BLaER1 treated with 17β-estradiol and CSF1 and Interleukin-3, amounts not matched to agents 10 nM and 100 nM (cell line): ENCODE measurements at regions not wholly inside any gene's neighbourhood (a gene's known extent, or its start where the extent isn't known, plus 50 kb on each side); places are given as distances from the start of the nearest gene placed in this dataset.

Source experiments
- H3K27ac ChIP-seq, 11 experiments: shearing (Covaris generic); formaldehyde crosslinking; 2 replicates each; pipeline ENCODE4 v1.8.1; 2022
- H3K27me3 ChIP-seq, 11 experiments: shearing (Covaris generic); formaldehyde crosslinking; 2 replicates each; pipeline ENCODE4 v1.8.1; 2022
- H3K36me3 ChIP-seq, 11 experiments: shearing (Covaris generic); formaldehyde crosslinking; 2 replicates each; pipeline ENCODE4 v1.8.1; 2022
- H3K4me1 ChIP-seq, 10 experiments: shearing (Covaris generic); formaldehyde crosslinking; 2 replicates each; pipeline ENCODE4 v1.8.1; 2022
- H3K4me2 ChIP-seq, 11 experiments: shearing (Covaris generic); formaldehyde crosslinking; 2 replicates each; pipeline ENCODE4 v1.8.1; 2022
- H3K4me3 ChIP-seq, 10 experiments: shearing (Covaris generic); formaldehyde crosslinking; 2 replicates each; pipeline ENCODE4 v1.8.1; 2022
- H3K9ac ChIP-seq, 11 experiments: shearing (Covaris generic); formaldehyde crosslinking; 2 replicates each; pipeline ENCODE4 v1.8.1; 2022
- H3K9me3 ChIP-seq, 11 experiments: shearing (Covaris generic); formaldehyde crosslinking; replicated peaks in 1 of 11; 2 replicates each; pipeline ENCODE4 v1.8.1; 2022
- H4K20me1 ChIP-seq, 11 experiments: shearing (Covaris generic); formaldehyde crosslinking; 2 replicates each; pipeline ENCODE4 v1.8.1; 2022
- Cebpa-rat ChIP-seq, 11 experiments: shearing (Covaris generic); IDR thresholded peaks; 2 replicates each; pipeline ENCODE4 v1.8.1; 2022

DNA sequence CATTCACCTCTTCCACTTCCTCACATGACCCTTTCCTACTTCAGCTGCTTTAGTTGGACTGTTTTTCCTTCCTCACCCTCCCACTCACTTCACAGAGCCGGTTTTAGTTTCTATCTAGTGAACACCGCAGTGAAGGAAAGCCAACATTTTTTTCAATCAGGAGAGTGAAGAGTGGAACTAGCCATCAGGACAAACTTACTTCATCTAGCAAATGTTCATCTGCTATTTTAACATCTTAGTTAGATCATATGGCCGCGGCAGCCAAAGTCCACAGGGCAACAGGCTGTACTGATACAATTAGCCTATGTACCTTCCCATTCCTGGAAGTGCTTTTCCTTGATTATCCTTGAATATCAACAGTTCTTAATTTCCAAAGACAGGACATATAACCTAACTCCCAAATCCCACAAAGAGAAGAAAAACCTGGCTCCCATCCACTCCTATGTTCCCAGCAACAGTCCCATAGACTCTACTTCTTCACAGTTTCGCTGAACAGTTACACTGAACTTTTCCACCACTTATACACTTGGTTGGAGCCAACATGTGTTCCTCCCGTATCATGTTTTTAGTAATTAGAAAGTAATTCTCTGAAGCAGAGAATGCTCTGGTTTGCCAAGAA is 456.2 kb upstream of the THBS1 start:
- Histone ChIP-seq H3K27ac (no peak overlapping the region), H3K9ac (no peak overlapping the region), H3K9me3 (no peaks in the 10 kb centered on the region), H3K4me1 (peaks cover 0 to 9% (median 2%) of the 10 kb centered on the region in 10 experiments; a peak in 4 of 20 replicates), H3K36me3 (no peaks in the 10 kb centered on the region), H3K4me2 (no peak overlapping the region), H4K20me1 (no peaks in the 10 kb centered on the region), H3K27me3 (no peaks in the 10 kb centered on the region), H3K4me3 (no peak overlapping the region)
- TF ChIP-seq Cebpa-rat (IDR thresholded peaks at IDR 0.05) = no peak

DNA sequence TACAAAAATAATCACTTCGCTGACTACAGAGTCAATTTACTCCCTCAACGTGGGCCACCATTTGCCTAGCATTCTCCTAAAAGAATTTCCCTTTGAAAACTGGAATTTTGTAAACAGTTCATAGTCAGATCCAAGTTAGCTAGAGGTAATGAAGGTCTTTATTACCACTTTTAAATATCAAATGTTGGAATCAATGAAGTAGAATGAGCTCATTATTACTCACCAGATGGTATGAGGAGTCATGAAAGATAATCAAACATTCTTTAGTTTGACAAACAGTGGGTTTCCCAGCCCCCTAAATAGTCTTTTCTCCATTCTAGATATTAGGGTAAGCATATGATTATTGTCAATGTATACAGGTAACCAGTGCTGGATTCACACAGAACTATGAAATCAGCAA is 455.7 kb upstream of the THBS1 start:
- H3K27me3 ChIP-seq = no peaks in the 10 kb centered on the region
- H3K9me3 ChIP-seq = no peaks in the 10 kb centered on the region
- no peak overlapping the region for H3K27ac ChIP-seq
- no peaks in the 10 kb centered on the region for H3K36me3 ChIP-seq
- no peak overlapping the region for H3K4me2 ChIP-seq
- TF ChIP-seq Cebpa-rat (IDR thresholded peaks at IDR 0.05) = no peak
- no peak overlapping the region for H3K4me3 ChIP-seq
- no peaks in the 10 kb centered on the region for H4K20me1 ChIP-seq
- peaks cover 0 to 10% (median 2%) of the 10 kb centered on the region in 10 experiments; a peak in 7 of 20 replicates for H3K4me1 ChIP-seq
- H3K9ac ChIP-seq = no peak overlapping the region

DNA sequence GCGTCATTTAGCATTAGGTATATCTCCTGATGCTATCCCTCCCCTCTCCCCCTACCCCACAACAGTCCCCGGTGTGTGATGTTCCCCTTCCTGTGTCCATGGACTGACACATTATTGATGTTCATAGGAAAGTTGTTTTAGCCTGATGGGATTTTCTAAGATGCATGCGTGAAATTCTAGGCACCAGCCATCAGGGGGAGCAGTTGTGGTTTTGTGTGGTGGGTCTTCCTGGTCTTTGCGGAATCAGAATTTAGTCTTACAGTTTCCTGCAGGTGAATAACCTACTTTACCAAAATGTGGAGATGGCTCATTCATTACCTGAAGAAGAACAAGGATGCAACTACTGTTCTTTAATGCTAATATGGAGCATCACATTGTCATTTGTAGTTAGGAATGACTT is 455.0 kb upstream of the THBS1 start:
- H4K20me1 ChIP-seq = no peaks in the 10 kb centered on the region
- H3K4me1 ChIP-seq = peaks cover 0 to 17% (median 5%) of the 10 kb centered on the region in 10 experiments; a peak in 8 of 20 replicates
- TF ChIP-seq Cebpa-rat (IDR thresholded peaks at IDR 0.05) = no peak
- H3K4me3 ChIP-seq = no peak overlapping the region
- H3K9ac ChIP-seq = no peak overlapping the region
- H3K27me3 ChIP-seq = no peaks in the 10 kb centered on the region
- H3K36me3 ChIP-seq = no peaks in the 10 kb centered on the region
- H3K4me2 ChIP-seq = no peak overlapping the region
- no peak overlapping the region for H3K27ac ChIP-seq
- no peaks in the 10 kb centered on the region for H3K9me3 ChIP-seq

DNA sequence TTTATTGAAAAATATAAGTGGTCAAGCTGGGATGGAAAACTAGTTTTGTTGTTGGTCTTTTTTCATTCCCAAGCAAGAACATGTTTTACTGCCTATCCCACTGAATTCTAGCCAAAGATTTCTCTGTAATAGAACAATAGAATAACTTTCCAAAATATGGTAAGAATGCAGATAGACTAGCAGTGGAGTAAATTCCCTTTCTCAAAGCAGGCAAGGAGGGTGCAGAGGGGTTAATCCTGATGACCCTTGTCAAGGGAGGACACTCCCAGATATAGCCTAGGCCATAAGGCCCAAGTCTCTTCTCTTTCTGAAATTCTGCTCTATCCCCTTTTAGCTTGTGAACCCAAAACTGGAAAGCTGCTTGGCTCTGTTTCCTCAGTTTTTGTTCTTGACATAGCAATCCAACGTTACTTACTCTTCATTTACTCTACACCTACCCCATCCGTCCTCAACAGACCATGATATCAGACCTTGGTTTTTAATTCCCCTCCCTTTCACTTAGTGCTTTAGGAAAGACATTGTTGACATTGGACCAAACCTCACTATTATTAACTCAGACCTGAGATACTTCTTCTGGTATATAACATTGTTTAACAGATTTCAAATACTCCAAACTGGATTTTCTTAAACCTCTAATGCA is 453.6 kb upstream of the THBS1 start:
- H4K20me1 ChIP-seq = no peaks in the 10 kb centered on the region
- TF ChIP-seq Cebpa-rat (IDR thresholded peaks at IDR 0.05) = no peak
- no peak overlapping the region for H3K9ac ChIP-seq
- no peak overlapping the region for H3K4me2 ChIP-seq
- H3K4me1 ChIP-seq = peaks cover 0 to 27% (median 5%) of the 10 kb centered on the region in 10 experiments; a peak in 10 of 20 replicates
- no peak overlapping the region for H3K27ac ChIP-seq
- H3K9me3 ChIP-seq = no peaks in the 10 kb centered on the region
- no peaks in the 10 kb centered on the region for H3K36me3 ChIP-seq
- H3K27me3 ChIP-seq = no peaks in the 10 kb centered on the region
- H3K4me3 ChIP-seq = no peak overlapping the region

DNA sequence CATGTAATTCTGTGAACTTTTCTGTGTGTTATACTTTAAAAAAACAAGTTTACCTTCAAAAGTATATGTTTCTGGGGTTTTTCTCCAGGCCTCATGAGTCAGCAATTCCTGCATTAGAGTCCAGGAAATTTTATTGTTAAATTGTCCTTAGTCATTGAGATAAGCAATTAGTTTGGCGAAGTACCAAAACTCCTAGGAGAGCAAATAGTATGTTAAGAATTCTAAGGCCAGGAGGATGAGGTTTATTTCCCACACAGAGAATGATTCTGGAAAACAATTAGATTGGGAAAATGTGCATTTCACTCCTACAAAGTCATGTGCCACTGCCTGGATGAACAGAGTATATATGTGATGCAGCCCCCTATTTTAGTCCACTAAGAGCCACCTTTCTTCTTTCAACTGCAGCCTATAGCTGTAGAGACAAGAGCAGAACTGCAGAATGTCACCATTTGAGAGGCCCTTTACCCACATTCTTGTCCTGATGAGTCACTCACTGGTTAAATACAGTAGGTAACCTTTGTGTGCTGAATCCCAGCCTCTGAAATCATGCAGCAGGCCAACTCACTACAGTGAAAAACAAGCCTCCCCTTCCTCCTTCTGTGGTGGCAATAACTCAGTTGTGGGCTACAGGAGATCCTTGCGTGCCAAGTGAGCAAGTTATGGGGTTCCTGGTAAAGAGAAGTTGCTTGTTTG is 452.8 kb upstream of the THBS1 start:
- TF ChIP-seq Cebpa-rat (IDR thresholded peaks at IDR 0.05) = no peak
- Histone ChIP-seq H3K36me3 (no peaks in the 10 kb centered on the region), H3K4me2 (peak overlapping the region in 5 of 11 experiments; percentile 3 to 45 (median 12); a peak in 6 of 22 replicates), H4K20me1 (no peaks in the 10 kb centered on the region), H3K27me3 (no peaks in the 10 kb centered on the region), H3K27ac (peak overlapping the region in 1 of 11 experiments; percentile 8; a peak in 1 of 22 replicates), H3K4me3 (no peak overlapping the region), H3K9ac (no peak overlapping the region), H3K9me3 (no peaks in the 10 kb centered on the region), H3K4me1 (peaks cover 4 to 35% (median 11%) of the 10 kb centered on the region in 10 experiments)

DNA sequence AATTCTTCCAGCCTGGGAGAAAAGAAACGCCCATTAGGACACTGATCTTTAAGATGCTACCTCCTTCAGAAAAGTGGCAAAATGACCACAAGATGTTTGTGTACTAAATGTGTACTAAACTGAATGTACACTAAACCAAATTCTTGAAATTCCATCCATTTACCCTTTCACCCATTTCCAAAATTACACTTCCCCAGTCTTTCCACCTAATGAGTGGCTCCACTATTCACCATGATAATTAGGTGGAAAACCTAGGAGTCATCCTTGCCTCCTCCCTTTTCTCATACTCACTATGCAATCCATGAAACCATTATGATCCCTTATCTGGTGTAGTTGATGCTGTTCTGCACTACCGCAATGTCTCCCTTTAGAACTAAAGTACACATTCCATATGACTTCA is 452.1 kb upstream of the THBS1 start:
- Histone ChIP-seq H3K36me3 (no peaks in the 10 kb centered on the region), H3K27me3 (no peaks in the 10 kb centered on the region), H3K4me3 (no peak overlapping the region), H3K27ac (no peak overlapping the region), H3K9ac (no peak overlapping the region), H4K20me1 (no peaks in the 10 kb centered on the region), H3K4me2 (0 out of 22 replicates have a peak overlapping the region, but pooled peaks of 1 of the 11 experiments have one; percentile 12), H3K4me1 (peaks cover 11 to 41% (median 17%) of the 10 kb centered on the region in 10 experiments), H3K9me3 (no peaks in the 10 kb centered on the region)
- TF ChIP-seq Cebpa-rat (IDR thresholded peaks at IDR 0.05) = no peak

DNA sequence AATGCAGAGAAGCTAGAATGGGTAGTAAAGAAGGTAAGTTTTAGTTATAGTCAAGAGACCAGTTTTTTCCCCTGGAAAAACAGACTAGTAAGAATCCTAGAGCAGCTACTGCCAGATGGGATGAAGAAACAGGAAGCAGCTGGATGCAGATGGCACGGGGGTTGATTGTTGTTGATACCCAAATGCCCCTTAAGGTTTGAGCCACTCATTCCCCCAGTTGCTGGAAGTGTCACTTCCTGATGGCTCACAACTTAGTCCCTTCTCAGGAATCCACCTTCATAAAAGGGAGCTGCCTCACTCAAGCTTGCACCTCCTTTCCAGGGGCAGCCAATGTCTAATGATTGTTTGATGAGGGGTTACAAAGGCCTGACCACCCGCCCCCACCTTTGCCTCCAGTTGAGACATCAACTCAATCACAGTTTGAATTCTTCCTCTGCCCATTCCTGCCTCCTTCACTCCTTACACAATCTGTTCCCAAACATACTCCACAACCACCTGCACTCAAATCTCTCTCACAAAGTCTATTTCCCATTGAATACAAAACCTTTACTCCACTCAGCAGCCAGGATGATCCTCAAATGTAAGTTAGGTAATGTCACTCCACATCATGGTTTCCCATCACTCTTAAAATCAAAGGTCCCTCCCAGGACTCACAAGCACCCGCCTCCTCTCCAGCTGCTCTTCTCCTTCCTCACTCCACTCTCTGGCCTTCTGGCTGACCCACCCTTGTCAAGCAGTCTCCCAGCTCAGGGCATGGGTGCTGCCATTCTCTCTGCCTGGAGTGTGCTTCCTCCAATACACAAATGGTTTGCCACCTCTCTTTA is 450.1 kb upstream of the THBS1 start:
- H3K36me3 ChIP-seq = no peaks in the 10 kb centered on the region
- TF ChIP-seq Cebpa-rat (IDR thresholded peaks at IDR 0.05) = no peak
- H3K9me3 ChIP-seq = no peaks in the 10 kb centered on the region
- peak overlapping the region in 9 of 11 experiments; percentile 4 to 75 (median 43); a peak in 14 of 22 replicates for H3K27ac ChIP-seq
- no peaks in the 10 kb centered on the region for H3K27me3 ChIP-seq
- peaks cover 14 to 50% (median 22%) of the 10 kb centered on the region in 10 experiments for H3K4me1 ChIP-seq
- H3K9ac ChIP-seq = no peak overlapping the region
- peak overlapping the region in 6 of 11 experiments; percentile 2 to 48 (median 29); a peak in 9 of 22 replicates for H3K4me2 ChIP-seq
- H4K20me1 ChIP-seq = no peaks in the 10 kb centered on the region
- no peak overlapping the region for H3K4me3 ChIP-seq

DNA sequence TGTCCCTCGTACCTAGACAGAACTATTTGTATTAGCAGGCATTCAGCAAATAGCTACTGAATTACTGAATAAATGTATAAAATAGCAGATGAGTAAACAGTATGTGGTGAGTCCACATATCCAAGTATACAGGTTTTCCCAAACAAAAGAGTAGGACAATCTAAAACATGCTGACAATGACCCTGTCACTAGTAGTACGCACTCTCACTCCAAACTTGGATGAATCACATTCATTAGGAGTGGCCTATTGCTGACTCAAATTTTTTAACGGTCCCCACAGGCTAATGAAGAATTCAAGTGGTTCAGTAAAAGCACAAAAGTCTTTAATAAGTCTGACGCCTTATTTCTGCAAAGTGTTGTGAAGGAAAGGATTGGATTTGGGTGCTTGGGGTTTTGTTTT is 449.3 kb upstream of the THBS1 start:
- Histone ChIP-seq H3K27me3 (no peaks in the 10 kb centered on the region), H4K20me1 (no peaks in the 10 kb centered on the region), H3K27ac (peak overlapping the region in 8 of 11 experiments; percentile 46 to 79 (median 74); a peak in 11 of 22 replicates), H3K4me3 (no peak overlapping the region), H3K9me3 (no peaks in the 10 kb centered on the region), H3K36me3 (no peaks in the 10 kb centered on the region), H3K4me1 (peaks cover 14 to 50% (median 22%) of the 10 kb centered on the region in 10 experiments), H3K9ac (no peak overlapping the region), H3K4me2 (no peak overlapping the region)
- TF ChIP-seq Cebpa-rat (IDR thresholded peaks at IDR 0.05) = no peak
